Caco-2 (cell line): ENCODE measurements at regions not wholly inside any gene's neighbourhood (a gene's known extent, or its start where the extent isn't known, plus 50 kb on each side); places are given as distances from the start of the nearest gene placed in this dataset.

ENCODE experiments used
- BruUV-seq: library from RNA; stranded (reverse); fragments of 400-500 nt; replicated peaks from 2 replicates; lab custom pipeline; 2021; lab: Mats Ljungman, UMichigan
- CTCF ChIA-PET: fragments of 300-600 bp; sonication (Branson Sonifier 250); formaldehyde crosslinking; loops from one replicate; lab custom pipeline; 2022; ENCODE audit warnings: antibody characterized with exemption; lab: Charles Lee
- POLR2A ChIA-PET: fragments of 300-600 bp; sonication (Branson Sonifier 250); formaldehyde crosslinking; loops from one replicate; lab custom pipeline; 2022; ENCODE audit warnings: antibody characterized with exemption; lab: Charles Lee
- DNase-seq, 2 experiments: peaks; one replicate each; pipeline versions ENCODE4 v3.0.0 to v3.0.0-alpha.2; 2020 to 2022
- H3K27me3 ChIP-seq: replicated peaks from 2 replicates; pipeline ENCODE4 v1.6.0; 2011; ENCODE audit warnings: low read length; ENCODE audit not compliant: control insufficient read depth, insufficient read depth
- H3K36me3 ChIP-seq: 2 replicates; pipeline ENCODE4 v1.5.1; 2011; ENCODE audit warnings: low read length; ENCODE audit not compliant: control insufficient read depth, insufficient read depth
- H3K4me1 ChIP-seq: fragments of 250-450 bp; sonication (Bioruptor Pico); 2 replicates; pipeline ENCODE4 v1.5.1; 2020; ENCODE audit warnings: mild to moderate bottlenecking
- H3K4me3 ChIP-seq: 2 replicates; pipeline ENCODE4 v1.5.1; 2011; ENCODE audit warnings: low read depth, mild to moderate bottlenecking, control low read depth, low read length
- H3K9me3 ChIP-seq: fragments of 250-450 bp; sonication (Bioruptor Pico); 2 replicates; pipeline ENCODE4 v1.5.1; 2020; ENCODE audit warnings: mild to moderate bottlenecking, moderate library complexity
- H3K27ac Mint-ChIP-seq: one replicate; pipeline ENCODE4 v1.8.0; 2022; ENCODE audit warnings: mixed read lengths; ENCODE audit not compliant: unreplicated experiment
- H3K27me3 Mint-ChIP-seq: one replicate; pipeline ENCODE4 v1.8.0; 2022; ENCODE audit warnings: mixed read lengths; ENCODE audit not compliant: insufficient read depth, unreplicated experiment
- H3K36me3 Mint-ChIP-seq: one replicate; pipeline ENCODE4 v1.8.0; 2022; ENCODE audit warnings: mild to moderate bottlenecking, mixed read lengths; ENCODE audit not compliant: insufficient read depth, unreplicated experiment
- H3K4me1 Mint-ChIP-seq: one replicate; pipeline ENCODE4 v1.8.0; 2022; ENCODE audit warnings: low read depth, mixed read lengths; ENCODE audit not compliant: unreplicated experiment
- H3K4me3 Mint-ChIP-seq: one replicate; pipeline ENCODE4 v1.8.0; 2022; ENCODE audit warnings: mild to moderate bottlenecking, moderate library complexity, mixed read lengths; ENCODE audit not compliant: unreplicated experiment
- H3K9me3 Mint-ChIP-seq: one replicate; pipeline ENCODE4 v1.8.0; 2022; ENCODE audit warnings: mixed read lengths; ENCODE audit not compliant: unreplicated experiment
- intact Hi-C: fragments of 100-400 bp; cut with micrococcal nuclease; formaldehyde crosslinking; loops from one replicate; pipeline ENCODE4 v1.10.0; 2022; ENCODE audit not compliant: unreplicated experiment
- TF ChIP-seq, protein P1 (sequence below), 2 experiments: fragments of 200-600 bp in 1 of 2; IDR thresholded peaks; 1 replicate in 1 of 2; 2 replicates in 1 of 2; pipeline versions ENCODE4 v1.5.1 to v1.8.0; 2011 to 2022; ENCODE audit warnings: antibody characterized with exemption in 1 of 2, control low read depth in 1 of 2, inconsistent platforms in 1 of 2, low read depth in 1 of 2, low read length in 1 of 2, mild to moderate bottlenecking in 1 of 2, moderate library complexity in 1 of 2; ENCODE audit not compliant: insufficient read depth in 1 of 2, severe bottlenecking in 1 of 2, unreplicated experiment in 1 of 2

DNA sequence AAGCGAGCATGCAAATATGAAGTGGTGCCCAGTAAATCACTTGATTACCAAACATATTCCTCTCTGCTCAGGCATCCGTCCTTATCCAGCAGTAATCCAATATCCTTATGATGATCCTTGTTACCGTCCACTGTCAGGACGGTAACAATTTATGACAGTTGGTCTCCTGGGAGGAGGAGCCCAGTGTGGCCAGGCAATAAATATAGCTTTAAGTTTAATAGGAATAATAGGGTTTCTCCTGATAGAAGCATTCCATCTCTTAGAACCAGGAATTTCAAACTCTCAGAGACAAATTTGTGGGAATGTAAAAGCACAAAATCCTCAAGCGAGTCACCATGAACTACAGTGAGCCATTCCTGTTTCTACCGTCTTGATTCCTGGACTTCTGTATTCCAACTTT, 171.2 kb upstream of the IL15 start:
- ChIA-PET CTCF (no interaction called here), POLR2A (no interaction called here)
- H3K36me3 ChIP-seq, result no peaks in the 10 kb centered on the region
- no peaks in the 10 kb centered on the region for H3K27me3 ChIP-seq
- H3K4me1 Mint-ChIP-seq, result no peaks in the 10 kb centered on the region
- no peaks in the 10 kb centered on the region for H3K4me1 ChIP-seq
- H3K9me3 Mint-ChIP-seq, result no peaks in the 10 kb centered on the region
- intact Hi-C loops, result no loop called here
- no peak overlapping the region for H3K4me3 Mint-ChIP-seq
- BruUV-seq, result no TSS peak
- no peaks in the 10 kb centered on the region for H3K36me3 Mint-ChIP-seq
- H3K27me3 Mint-ChIP-seq, result peaks cover 2% of the 10 kb centered on the region
- H3K4me3 ChIP-seq, result no peak overlapping the region
- TF ChIP-seq, protein P1, sequence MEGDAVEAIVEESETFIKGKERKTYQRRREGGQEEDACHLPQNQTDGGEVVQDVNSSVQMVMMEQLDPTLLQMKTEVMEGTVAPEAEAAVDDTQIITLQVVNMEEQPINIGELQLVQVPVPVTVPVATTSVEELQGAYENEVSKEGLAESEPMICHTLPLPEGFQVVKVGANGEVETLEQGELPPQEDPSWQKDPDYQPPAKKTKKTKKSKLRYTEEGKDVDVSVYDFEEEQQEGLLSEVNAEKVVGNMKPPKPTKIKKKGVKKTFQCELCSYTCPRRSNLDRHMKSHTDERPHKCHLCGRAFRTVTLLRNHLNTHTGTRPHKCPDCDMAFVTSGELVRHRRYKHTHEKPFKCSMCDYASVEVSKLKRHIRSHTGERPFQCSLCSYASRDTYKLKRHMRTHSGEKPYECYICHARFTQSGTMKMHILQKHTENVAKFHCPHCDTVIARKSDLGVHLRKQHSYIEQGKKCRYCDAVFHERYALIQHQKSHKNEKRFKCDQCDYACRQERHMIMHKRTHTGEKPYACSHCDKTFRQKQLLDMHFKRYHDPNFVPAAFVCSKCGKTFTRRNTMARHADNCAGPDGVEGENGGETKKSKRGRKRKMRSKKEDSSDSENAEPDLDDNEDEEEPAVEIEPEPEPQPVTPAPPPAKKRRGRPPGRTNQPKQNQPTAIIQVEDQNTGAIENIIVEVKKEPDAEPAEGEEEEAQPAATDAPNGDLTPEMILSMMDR (IDR thresholded peaks at IDR 0.05; ENCODE audit: insufficient read depth in 1 of 2, low read depth in 1 of 2, low read length in 1 of 2, severe bottlenecking in 1 of 2, unreplicated experiment in 1 of 2), result no peak
- DNase-seq, result no peak
- no peak overlapping the region for H3K27ac Mint-ChIP-seq
- H3K9me3 ChIP-seq, result no peaks in the 10 kb centered on the region

DNA sequence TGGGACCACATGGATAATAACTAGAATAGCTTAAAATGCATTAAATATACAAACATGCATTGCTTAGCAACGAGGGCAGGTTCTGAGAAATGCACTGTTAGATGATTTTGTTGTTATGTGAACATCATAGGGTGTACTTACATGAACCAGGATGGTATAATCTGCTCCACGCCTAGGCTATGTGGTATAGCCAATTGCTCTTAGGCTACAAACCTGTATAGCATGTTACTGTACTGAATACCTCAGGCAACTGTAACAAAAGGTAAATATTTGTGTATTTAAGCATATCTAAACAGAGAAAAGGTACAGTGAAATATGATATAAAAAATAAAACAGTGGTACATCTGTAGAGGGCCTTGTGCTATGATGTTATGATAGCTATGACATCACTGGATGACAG, 169.2 kb upstream of the IL15 start:
- no TSS peak for BruUV-seq
- TF ChIP-seq, protein P1 (IDR thresholded peaks at IDR 0.05; ENCODE audit: insufficient read depth in 1 of 2, low read depth in 1 of 2, low read length in 1 of 2, severe bottlenecking in 1 of 2, unreplicated experiment in 1 of 2), result no peak
- ChIA-PET POLR2A (no interaction called here), CTCF (no interaction called here)
- Mint-ChIP-seq H3K27me3 (peaks cover 2% of the 10 kb centered on the region), H3K4me3 (no peak overlapping the region), H3K27ac (no peak overlapping the region), H3K36me3 (no peaks in the 10 kb centered on the region), H3K9me3 (no peaks in the 10 kb centered on the region), H3K4me1 (no peaks in the 10 kb centered on the region)
- Histone ChIP-seq H3K4me3 (no peak overlapping the region), H3K4me1 (no peaks in the 10 kb centered on the region), H3K36me3 (no peaks in the 10 kb centered on the region), H3K27me3 (no peaks in the 10 kb centered on the region), H3K9me3 (no peaks in the 10 kb centered on the region)
- intact Hi-C loops, result no loop called here
- no peak for DNase-seq

DNA sequence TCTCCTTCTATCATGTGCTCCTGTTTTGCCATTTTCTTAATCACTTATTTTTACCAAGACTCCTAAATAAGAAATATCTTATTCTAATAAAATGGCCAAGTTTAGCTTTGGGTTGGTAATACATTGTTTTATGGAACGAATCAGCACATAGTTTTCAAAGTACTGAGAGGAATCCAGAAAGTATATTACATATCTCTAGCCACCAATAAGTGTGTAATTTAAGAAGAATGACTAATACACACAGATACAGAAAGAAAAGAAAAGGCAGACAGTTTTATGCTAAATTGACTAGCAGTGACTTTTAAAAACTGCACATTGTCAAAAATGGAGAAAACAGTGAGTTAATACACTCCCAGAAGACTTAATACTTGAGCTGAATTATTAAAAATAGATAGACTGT, 167.0 kb upstream of the IL15 start:
- Mint-ChIP-seq H3K4me3 (no peak overlapping the region), H3K9me3 (no peaks in the 10 kb centered on the region), H3K36me3 (no peaks in the 10 kb centered on the region), H3K27ac (no peak overlapping the region), H3K27me3 (peaks cover 3% of the 10 kb centered on the region), H3K4me1 (no peaks in the 10 kb centered on the region)
- Histone ChIP-seq H3K9me3 (no peaks in the 10 kb centered on the region), H3K4me1 (no peaks in the 10 kb centered on the region), H3K4me3 (no peak overlapping the region), H3K36me3 (no peaks in the 10 kb centered on the region), H3K27me3 (no peaks in the 10 kb centered on the region)
- TF ChIP-seq, protein P1 (IDR thresholded peaks at IDR 0.05; ENCODE audit: insufficient read depth in 1 of 2, low read depth in 1 of 2, low read length in 1 of 2, severe bottlenecking in 1 of 2, unreplicated experiment in 1 of 2), result no peak
- CTCF ChIA-PET, result no interaction called here
- BruUV-seq, result no TSS peak
- no peak for DNase-seq
- POLR2A ChIA-PET, result no interaction called here
- intact Hi-C loops, result no loop called here
